HCT116 (cell line): ENCODE measurements at regions not wholly inside any gene's neighbourhood (a gene's known extent, or its start where the extent isn't known, plus 50 kb on each side); places are given as distances from the start of the nearest gene placed in this dataset.

Source experiments
- CBX3 ChIP-seq: IDR thresholded peaks from 2 replicates; pipeline ENCODE4 v1.6.1; 2012; ENCODE audit warnings: low read depth
- EZH2phosphoT487 ChIP-seq: fragments of 200-600 bp; IDR thresholded peaks from 2 replicates; pipeline ENCODE4 v1.6.1; 2018; ENCODE audit warnings: antibody characterized with exemption, borderline replicate concordance
- POLR2A ChIP-seq: IDR thresholded peaks from 2 replicates; pipeline ENCODE4 v1.7.0; 2011; ENCODE audit warnings: borderline replicate concordance; ENCODE audit not compliant: insufficient read depth, insufficient read length; ENCODE audit errors: extremely low read depth
- POLR2AphosphoS5 ChIP-seq: IDR thresholded peaks from 2 replicates; pipeline ENCODE4 v1.6.1; 2011; ENCODE audit warnings: mild to moderate bottlenecking, low read depth, low read length, moderate library complexity
- ZNF274 ChIP-seq: fragments of 200-500 bp; sonication (Bioruptor generic); IDR thresholded peaks from 2 replicates; pipeline ENCODE4 v1.6.1; 2014; ENCODE audit warnings: mild to moderate bottlenecking, low read depth, low read length, inconsistent platforms

DNA sequence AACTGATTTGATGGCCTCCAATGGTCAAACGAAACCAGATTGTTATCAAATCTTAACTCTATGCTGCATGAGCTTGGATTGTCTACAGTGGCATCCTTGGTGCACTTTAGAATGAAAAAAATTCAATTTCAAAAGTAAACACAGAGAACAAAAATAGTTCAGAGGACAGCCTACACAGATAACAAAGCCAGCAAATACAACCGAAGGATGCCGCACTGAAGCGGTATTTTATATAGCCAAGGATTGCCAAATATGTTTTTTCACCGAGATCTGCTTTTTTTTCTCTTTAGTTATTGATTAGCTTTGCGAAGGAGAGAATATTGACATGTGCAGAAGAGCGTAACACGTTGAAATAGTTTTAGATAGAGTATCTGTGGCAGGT, 72.0 kb downstream of the SLC4A3 start:
- TF ChIP-seq CBX3 (no peak), POLR2A (no peak), POLR2AphosphoS5 (no peak), ZNF274 (no peak), EZH2phosphoT487 (no peak)
